GM20431 (cell line): ENCODE measurements at regions not wholly inside any gene's neighbourhood (a gene's known extent, or its start where the extent isn't known, plus 50 kb on each side); places are given as distances from the start of the nearest gene placed in this dataset.

Experiments used
- in situ Hi-C: fragments of 300-500 bp; cut with MseI, MboI; formaldehyde crosslinking; loops from one replicate; pipeline ENCODE4 v1.15.0; 2020; ENCODE audit warnings: low sequenced_read_pairs; ENCODE audit not compliant: unreplicated experiment

GRCh38 chr5:167820101-167820990 lies 471.1 kb upstream of the WWC1 start:
- in situ Hi-C loops, result no loop called here

GRCh38 chr5:167821151-167821550 lies 470.3 kb upstream of the WWC1 start:
- in situ Hi-C loops, result no loop called here

- in situ Hi-C loops, result no loop called here
These were observed 469.8 kb upstream of the WWC1 start for GRCh38 chr5:167821669-167822068.

GRCh38 chr5:167822241-167822640 lies 469.2 kb upstream of the WWC1 start:
- in situ Hi-C loops, result no loop called here

GRCh38 chr5:167823405-167823804 lies 468.0 kb upstream of the WWC1 start:
- in situ Hi-C loops, result no loop called here

- in situ Hi-C loops, result no loop called here
These were observed 463.7 kb upstream of the WWC1 start for GRCh38 chr5:167827766-167828165.

GRCh38 chr5:167831754-167832504 lies 459.5 kb upstream of the WWC1 start:
- in situ Hi-C loops, result no loop called here

GRCh38 chr5:167832609-167833008 lies 458.8 kb upstream of the WWC1 start:
- in situ Hi-C loops, result no loop called here

GRCh38 chr5:167833456-167833855 lies 458.0 kb upstream of the WWC1 start:
- in situ Hi-C loops, result no loop called here

- in situ Hi-C loops, result no loop called here
These were observed 456.3 kb upstream of the WWC1 start for GRCh38 chr5:167835146-167835545.

GRCh38 chr5:167837127-167837526 lies 454.3 kb upstream of the WWC1 start:
- in situ Hi-C loops, result no loop called here

- in situ Hi-C loops, result no loop called here
These were observed 452.4 kb upstream of the WWC1 start for GRCh38 chr5:167839065-167839464.

GRCh38 chr5:167840527-167841130 lies 450.8 kb upstream of the WWC1 start:
- in situ Hi-C loops, result no loop called here

- in situ Hi-C loops, result no loop called here
These were observed 447.4 kb upstream of the WWC1 start for GRCh38 chr5:167843881-167844572.

- in situ Hi-C loops, result no loop called here
These were observed 445.5 kb upstream of the WWC1 start for GRCh38 chr5:167845952-167846351.

GRCh38 chr5:167849874-167850273 lies 441.6 kb upstream of the WWC1 start:
- in situ Hi-C loops, result no loop called here

GRCh38 chr5:167850911-167851310 lies 440.5 kb upstream of the WWC1 start:
- in situ Hi-C loops, result no loop called here

GRCh38 chr5:167851416-167851815 lies 440.0 kb upstream of the WWC1 start:
- in situ Hi-C loops, result no loop called here

- in situ Hi-C loops, result no loop called here
These were observed 438.9 kb upstream of the WWC1 start for GRCh38 chr5:167852515-167852914.

- in situ Hi-C loops, result no loop called here
These were observed 438.0 kb upstream of the WWC1 start for GRCh38 chr5:167853421-167853820.
